Left ventricle myocardium inferior (tissue), 1 donor: ENCODE measurements at regions not wholly inside any gene's neighbourhood (a gene's known extent, or its start where the extent isn't known, plus 50 kb on each side); places are given as distances from the start of the nearest gene placed in this dataset.

Source experiments
- DNase-seq: peaks from one replicate; pipeline ENCODE4 v3.0.0-alpha.2; 2020
- H3K27ac ChIP-seq: fragments of 200-600 bp; replicated peaks from 2 replicates; pipeline ENCODE4 v1.8.0; 2021
- H3K27me3 ChIP-seq: fragments of 200-600 bp; 2 replicates; pipeline ENCODE4 v1.8.0; 2021; ENCODE audit warnings: low read depth
- H3K36me3 ChIP-seq: fragments of 200-600 bp; 2 replicates; pipeline ENCODE4 v1.8.0; 2021
- H3K4me1 ChIP-seq: fragments of 200-600 bp; 2 replicates; pipeline ENCODE4 v1.8.0; 2021
- H3K4me3 ChIP-seq: fragments of 200-600 bp; 2 replicates; pipeline ENCODE4 v1.8.0; 2021; ENCODE audit warnings: mild to moderate bottlenecking, moderate library complexity
- H3K9me3 ChIP-seq: fragments of 200-600 bp; replicated peaks from 2 replicates; pipeline ENCODE4 v1.8.0; 2021
- intact Hi-C: fragments of 100-400 bp; cut with micrococcal nuclease; formaldehyde crosslinking; loops from one replicate; pipeline ENCODE4 v1.11.0; 2022
- TF ChIP-seq, protein P1 (sequence below): fragments of 200-600 bp; IDR thresholded peaks from 2 replicates; pipeline ENCODE4 v1.8.0; 2021; ENCODE audit warnings: antibody characterized with exemption, mild to moderate bottlenecking, borderline replicate concordance
- donor health status: DM: no; HTN: yes; CAD: no; lungs with severe emphysema.

DNA sequence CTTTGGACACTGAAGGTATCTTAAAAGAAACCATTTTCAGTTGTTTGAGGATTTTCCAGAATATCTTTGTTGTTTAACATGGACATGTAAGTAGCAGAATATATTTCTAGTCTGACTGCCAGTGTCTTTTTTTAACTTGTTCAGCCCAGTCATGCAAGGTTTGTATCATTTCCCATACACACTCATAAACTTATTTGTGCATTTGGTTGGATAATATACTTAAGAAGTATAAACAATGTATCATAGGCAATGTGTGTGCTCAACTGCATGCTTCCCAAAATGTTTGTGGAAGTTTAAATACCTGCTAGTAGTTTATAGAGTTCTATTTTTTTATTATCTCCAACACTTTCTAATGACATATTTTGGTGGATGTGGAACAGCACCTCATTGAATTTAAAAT is 707.4 kb upstream of the FBXO33 start:
- Histone ChIP-seq H3K36me3 (no peaks in the 10 kb centered on the region), H3K27ac (no peak overlapping the region), H3K4me3 (no peak overlapping the region), H3K9me3 (peaks cover 10% of the 10 kb centered on the region), H3K27me3 (no peaks in the 10 kb centered on the region), H3K4me1 (no peaks in the 10 kb centered on the region)
- TF ChIP-seq, protein P1, sequence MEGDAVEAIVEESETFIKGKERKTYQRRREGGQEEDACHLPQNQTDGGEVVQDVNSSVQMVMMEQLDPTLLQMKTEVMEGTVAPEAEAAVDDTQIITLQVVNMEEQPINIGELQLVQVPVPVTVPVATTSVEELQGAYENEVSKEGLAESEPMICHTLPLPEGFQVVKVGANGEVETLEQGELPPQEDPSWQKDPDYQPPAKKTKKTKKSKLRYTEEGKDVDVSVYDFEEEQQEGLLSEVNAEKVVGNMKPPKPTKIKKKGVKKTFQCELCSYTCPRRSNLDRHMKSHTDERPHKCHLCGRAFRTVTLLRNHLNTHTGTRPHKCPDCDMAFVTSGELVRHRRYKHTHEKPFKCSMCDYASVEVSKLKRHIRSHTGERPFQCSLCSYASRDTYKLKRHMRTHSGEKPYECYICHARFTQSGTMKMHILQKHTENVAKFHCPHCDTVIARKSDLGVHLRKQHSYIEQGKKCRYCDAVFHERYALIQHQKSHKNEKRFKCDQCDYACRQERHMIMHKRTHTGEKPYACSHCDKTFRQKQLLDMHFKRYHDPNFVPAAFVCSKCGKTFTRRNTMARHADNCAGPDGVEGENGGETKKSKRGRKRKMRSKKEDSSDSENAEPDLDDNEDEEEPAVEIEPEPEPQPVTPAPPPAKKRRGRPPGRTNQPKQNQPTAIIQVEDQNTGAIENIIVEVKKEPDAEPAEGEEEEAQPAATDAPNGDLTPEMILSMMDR: no peak
- DNase-seq: no peak
- intact Hi-C loops: no loop called here

DNA sequence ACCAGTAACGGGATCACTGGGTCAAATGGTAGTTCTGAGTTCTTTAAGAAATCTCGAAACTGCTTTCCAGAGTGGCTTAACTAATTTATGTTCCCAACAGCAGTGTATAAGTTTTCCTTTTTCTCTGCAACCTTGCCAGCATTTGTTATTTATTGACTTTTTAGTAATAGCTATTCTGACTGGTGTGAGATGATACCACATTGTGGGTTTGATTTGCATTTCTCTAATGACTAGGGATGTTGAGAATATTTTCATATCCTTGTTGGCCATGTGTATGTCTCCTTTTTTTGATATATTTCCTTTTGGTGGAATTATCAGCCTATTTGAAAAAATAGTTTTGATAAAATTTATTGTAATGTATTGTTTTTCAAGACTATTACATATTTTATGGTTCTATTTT is 701.2 kb upstream of the FBXO33 start:
- H3K9me3 ChIP-seq: peaks cover 17% of the 10 kb centered on the region
- no peaks in the 10 kb centered on the region for H3K27me3 ChIP-seq
- intact Hi-C loops: no loop called here
- TF ChIP-seq, protein P1: no peak
- no peaks in the 10 kb centered on the region for H3K4me1 ChIP-seq
- no peak overlapping the region for H3K4me3 ChIP-seq
- H3K36me3 ChIP-seq: no peaks in the 10 kb centered on the region
- H3K27ac ChIP-seq: no peak overlapping the region
- no peak for DNase-seq

DNA sequence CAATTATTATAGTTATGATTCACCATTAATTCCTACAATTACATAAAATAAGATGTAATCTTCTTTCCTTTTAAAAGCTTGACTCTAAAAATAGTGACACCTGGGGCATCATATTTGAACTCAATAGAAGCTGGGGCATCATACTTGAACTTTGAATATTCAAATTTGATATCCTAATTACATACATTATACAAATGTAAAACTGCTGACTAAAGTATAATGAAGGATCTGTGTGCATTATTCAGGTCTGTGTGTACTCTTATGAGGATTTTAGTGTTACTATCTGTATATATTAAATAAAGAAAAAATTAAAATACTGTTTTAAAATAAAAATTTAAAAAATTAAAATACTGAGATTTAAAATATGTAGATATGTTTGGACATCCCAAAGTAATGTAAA is 696.9 kb upstream of the FBXO33 start:
- Histone ChIP-seq H3K27ac (no peak overlapping the region), H3K36me3 (no peaks in the 10 kb centered on the region), H3K9me3 (peaks cover 5% of the 10 kb centered on the region), H3K27me3 (no peaks in the 10 kb centered on the region), H3K4me3 (no peak overlapping the region), H3K4me1 (no peaks in the 10 kb centered on the region)
- TF ChIP-seq, protein P1: no peak
- no peak for DNase-seq
- intact Hi-C loops: no loop called here

DNA sequence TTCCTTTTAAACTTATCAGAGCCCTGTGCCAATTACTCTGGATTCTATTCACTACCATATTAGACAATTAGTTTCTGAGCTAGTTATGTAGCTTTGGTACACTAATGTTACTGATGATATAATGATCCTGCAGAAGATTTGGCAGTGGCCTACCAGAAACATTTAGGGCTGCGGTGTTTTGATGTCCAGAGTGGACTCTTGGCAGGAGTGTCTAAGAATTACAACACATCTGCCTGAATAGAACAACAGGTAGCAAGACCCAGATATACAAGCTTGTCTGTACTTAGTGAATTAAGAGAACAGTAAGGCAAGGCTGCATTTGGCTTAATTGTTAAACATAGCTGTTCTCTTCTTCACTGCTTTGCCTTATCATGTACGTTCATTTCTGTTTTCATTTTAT is 691.6 kb upstream of the FBXO33 start:
- H3K9me3 ChIP-seq: peaks cover 3% of the 10 kb centered on the region
- H3K4me1 ChIP-seq: no peaks in the 10 kb centered on the region
- no peaks in the 10 kb centered on the region for H3K27me3 ChIP-seq
- intact Hi-C loops: no loop called here
- H3K27ac ChIP-seq: no peak overlapping the region
- no peaks in the 10 kb centered on the region for H3K36me3 ChIP-seq
- TF ChIP-seq, protein P1: no peak
- H3K4me3 ChIP-seq: no peak overlapping the region
- DNase-seq: no peak

DNA sequence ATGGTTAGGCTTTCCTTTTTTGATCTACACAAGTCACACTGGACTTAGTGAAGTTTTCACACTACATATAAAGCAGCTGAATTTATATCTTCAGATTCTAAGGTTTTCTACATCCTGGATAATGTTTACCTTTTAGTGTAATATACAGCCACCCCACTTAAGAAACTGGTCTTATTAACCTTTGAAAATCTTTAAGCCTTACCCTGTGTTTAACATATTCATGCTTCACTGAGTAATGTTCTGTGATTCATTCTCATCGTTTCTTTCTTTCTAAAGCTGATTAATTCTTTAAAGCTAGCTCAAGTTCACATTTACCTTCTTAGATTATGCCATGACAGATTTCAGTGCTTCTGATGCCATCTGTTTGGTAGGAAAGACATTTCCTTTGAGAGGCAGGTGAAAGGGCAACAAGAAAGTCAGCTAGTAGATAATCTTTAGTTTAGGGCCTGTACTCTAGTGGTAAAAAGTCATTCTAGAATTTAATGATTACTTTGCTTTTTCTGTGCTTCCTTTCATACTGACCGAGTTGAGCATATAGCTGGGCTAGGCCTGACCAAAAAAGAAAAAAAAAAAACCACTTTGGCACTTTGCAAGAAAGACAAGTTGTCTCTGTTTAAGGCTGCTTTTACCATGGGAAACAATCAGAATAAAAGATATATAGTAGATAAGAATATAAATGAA is 690.9 kb upstream of the FBXO33 start:
- no peak overlapping the region for H3K27ac ChIP-seq
- H3K4me3 ChIP-seq: no peak overlapping the region
- peaks cover 6% of the 10 kb centered on the region for H3K9me3 ChIP-seq
- no peaks in the 10 kb centered on the region for H3K4me1 ChIP-seq
- no peak for DNase-seq
- no peaks in the 10 kb centered on the region for H3K27me3 ChIP-seq
- TF ChIP-seq, protein P1: no peak
- intact Hi-C loops: no loop called here
- H3K36me3 ChIP-seq: no peaks in the 10 kb centered on the region
